GM21528 (cell line): ENCODE measurements at regions not wholly inside any gene's neighbourhood (a gene's known extent, or its start where the extent isn't known, plus 50 kb on each side); places are given as distances from the start of the nearest gene placed in this dataset.
A peak's percentile ranks its signal among the peaks of the same experiment; 100 is the strongest.
"Not testable (repeated sequence)": the region's sequence is repeated elsewhere in the genome, so short reads cannot be mapped to it uniquely, and the experiment has no call there.

Experiments
- ATAC-seq: cut with Tn5 transposase; IDR thresholded peaks from one replicate; pipeline ENCODE4 v1.9.1; 2021; ENCODE audit warnings: mild to moderate bottlenecking, moderate library complexity; ENCODE audit not compliant: unreplicated experiment, low FRiP score

DNA sequence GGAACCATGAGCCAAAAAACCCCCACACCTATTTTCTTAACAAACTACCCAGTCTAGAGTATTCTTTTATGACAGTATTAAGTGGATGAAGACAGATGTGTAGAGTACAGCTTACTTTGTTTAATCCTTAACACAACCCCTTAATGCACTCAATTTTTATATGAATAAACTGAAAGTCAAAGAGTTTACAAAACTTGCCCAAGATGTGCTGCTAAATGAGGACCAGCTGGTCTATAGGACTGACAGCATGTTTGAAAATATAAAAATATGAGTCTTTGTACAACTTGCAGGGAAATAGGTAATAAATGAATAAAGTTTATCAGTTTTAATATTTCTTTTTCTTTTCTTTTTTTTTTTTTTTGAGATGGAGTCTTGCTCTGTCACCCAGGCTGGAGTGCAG lies 102.3 kb downstream of the ZFY start:
- ATAC-seq = no peak

DNA sequence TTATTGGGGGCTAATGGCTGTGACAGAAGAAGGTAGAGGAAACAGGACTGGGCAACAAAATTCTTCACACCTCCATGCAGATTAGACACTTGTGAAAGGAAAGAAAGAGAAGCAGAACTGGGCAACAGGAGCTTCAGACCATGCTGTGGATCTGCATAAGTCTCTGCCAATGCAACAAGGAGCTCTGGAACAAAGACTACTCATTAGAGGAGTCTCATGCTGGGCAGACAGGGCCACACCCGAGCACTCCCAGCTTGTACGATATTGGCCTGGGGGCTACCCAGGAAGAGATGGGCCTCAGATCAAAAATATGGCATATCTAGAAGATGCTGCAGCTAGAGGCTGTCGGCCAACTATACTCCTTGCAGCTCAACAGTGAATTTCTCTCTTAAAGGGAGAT lies 105.2 kb downstream of the ZFY start:
- ATAC-seq = no peak

- no peak for ATAC-seq
Observed at GRCh38 chrY:3041985-3042384, 106.8 kb downstream of the ZFY start.

- no peak for ATAC-seq
Observed at GRCh38 chrY:3042901-3043300, 107.7 kb downstream of the ZFY start.

- no peak for ATAC-seq
Observed at GRCh38 chrY:3045048-3045447, 109.9 kb downstream of the ZFY start.

DNA sequence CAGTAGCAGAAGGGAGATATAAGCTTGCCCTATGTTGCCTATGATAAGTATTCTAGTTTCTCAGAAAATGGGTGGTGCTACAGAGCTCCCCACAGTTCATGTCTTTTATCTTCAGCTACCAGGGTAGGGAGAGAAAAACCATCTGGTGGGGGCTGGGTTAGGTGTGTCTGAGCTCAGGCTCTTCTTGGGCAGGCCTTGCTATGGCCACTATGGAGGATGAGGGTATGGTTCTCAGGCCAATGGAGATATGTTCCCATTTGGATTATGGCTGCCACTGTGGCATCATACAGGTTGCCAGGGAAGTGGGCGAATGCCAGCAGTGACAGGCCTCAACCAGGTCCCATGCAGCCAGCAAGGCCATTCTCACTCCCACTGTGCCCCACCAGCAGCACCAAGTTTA lies 120.3 kb downstream of the ZFY start:
- not testable (repeated sequence) for ATAC-seq

GRCh38 chrY:3058342-3058741 lies 123.2 kb downstream of the ZFY start:
- ATAC-seq = not testable (repeated sequence)

GRCh38 chrY:3060671-3061070 lies 125.5 kb downstream of the ZFY start:
- not testable (repeated sequence) for ATAC-seq

DNA sequence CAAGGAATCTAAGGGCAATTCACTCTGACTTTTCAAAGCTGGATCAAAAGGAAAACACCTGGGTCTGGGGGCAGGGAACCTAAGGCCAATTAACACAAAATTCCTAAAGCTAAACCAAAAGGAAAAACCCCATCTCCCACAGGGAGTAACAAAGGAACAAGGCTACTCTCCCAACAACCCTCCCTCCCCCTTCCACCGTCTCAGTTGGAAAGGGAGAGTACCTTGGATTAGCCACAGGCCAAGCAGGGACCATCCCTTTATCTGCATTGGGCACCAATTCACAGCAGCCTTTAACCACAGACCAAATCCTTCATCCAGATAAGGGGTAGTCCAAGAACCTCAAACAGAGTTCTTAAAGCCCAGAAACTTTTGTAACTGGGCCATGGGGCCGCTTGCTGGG lies 153.0 kb downstream of the ZFY start:
- ATAC-seq = not testable (repeated sequence)

DNA sequence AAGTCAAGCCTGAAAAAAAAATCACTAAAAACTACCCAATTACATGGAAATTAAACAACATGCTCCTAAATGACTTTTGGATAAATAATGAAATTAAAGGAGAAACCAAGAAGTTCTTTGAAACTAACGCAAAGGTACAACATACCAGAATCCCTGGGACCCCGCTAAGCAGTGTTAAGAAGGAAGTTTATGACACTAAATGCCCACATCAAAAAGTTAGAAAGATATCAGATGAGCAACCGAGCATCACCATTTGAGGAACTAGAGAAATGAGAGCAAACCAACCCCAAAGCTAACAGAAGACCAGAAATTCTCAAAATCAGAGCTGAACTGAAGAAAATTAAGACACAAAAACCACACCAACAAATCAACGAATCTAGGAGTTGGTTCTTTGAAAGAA lies 173.5 kb downstream of the ZFY start:
- ATAC-seq = not testable (repeated sequence)

DNA sequence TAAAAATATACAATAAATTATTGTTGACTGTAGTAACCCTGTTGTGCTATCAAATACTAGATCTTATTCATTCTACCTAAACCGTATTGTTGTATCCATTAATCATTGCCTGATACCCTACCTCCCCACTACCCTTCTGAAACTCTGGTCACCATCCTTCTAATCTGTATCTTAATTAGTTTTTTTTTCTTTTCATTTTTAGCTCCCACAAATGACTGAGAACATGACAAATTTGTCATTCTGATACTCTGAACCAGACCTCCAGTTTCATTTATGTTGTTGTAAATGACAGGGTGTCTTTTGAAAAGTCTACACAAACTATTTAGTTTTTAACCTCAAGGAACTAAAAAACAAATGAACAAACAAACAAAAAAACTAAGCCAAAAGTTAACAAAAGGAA lies 185.1 kb downstream of the ZFY start:
- ATAC-seq = peak; percentile 92

GRCh38 chrY:3120716-3121115 lies 185.5 kb downstream of the ZFY start:
- peak; percentile 73 for ATAC-seq

- ATAC-seq = not testable (repeated sequence)
Observed at GRCh38 chrY:3123482-3123881, 188.3 kb downstream of the ZFY start.

- not testable (repeated sequence) for ATAC-seq
Observed at GRCh38 chrY:3171074-3171473, 235.9 kb downstream of the ZFY start.

DNA sequence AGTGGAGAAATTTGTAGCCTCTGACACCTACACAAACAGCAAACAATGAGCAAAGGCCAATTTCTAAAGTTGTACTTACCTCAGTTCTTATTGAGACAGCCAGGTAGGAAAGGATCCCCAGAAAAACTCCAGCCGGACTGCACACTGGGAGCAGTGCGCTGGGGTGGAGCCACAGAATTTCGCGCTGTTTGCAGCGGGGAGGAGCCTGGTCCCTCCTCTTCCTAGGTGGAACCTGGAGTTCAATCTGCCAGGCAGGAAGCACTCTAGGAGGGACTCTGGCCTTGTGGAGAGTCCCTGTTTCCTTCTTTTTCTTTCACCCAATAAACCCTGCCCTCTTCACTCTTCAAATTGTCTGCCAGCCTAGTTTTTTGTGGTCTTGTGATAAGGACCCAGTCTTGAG lies 259.9 kb downstream of the ZFY start:
- not testable (repeated sequence) for ATAC-seq

GRCh38 chrY:3202287-3202686 lies 267.1 kb downstream of the ZFY start:
- ATAC-seq = not testable (repeated sequence)

GRCh38 chrY:3206733-3207132 lies 271.6 kb downstream of the ZFY start:
- not testable (repeated sequence) for ATAC-seq

DNA sequence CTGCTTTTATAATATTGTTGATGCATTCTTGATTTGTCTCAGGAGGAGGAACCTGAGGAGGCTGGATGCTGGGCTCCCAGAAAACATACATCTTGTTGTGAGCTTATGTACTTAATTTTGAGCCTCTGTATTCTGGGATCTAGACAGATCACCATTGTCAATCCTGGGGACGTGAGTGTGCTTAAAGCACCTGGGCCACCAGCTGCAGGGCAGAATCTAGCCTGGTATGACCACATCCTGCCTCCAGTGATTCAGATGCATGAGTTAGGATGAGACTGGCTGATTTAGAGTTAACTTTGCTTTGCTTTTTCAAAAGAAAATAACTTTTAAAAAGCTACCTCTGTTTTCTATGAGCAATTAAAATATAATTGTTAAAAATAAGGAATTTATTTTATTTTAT lies 278.0 kb downstream of the ZFY start:
- not testable (repeated sequence) for ATAC-seq

DNA sequence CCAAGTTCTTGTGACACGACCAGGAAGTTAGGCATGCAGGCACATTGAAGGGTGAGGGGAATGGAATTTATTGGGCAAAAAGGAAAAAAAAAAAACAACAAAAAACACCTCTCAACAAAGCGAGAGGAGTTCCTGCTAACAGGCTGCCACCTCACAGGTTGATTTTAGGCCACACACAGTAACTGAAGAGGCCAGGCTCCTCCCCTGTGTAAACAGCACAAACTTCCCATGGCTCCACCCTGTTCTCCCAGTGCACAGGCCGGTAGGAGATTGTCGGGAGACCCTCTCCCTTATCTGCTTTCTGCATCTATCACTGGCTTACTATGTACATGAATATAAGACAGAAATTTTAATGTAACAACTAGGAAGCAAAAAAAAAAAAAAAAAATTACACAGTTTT lies 283.0 kb downstream of the ZFY start:
- not testable (repeated sequence) for ATAC-seq

GRCh38 chrY:3218559-3218958 lies 283.4 kb downstream of the ZFY start:
- ATAC-seq = not testable (repeated sequence)

DNA sequence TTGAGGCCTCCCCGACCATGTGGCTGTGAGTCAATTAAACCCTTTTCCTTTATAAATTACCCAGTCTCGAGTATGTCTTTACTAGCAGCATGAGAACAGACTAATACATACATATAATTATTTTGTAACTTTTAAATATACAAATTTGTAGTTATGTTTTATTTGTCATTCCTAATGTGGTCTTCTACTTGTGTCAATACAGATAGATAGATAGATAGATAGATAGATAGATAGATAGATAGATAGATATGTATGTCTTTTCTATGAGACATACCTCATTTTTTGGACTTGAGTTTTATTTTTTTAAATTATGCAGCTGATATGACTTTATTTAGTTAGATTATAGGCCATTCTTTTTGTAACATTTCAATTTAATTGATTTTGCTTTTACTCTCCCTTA lies 316.0 kb upstream of the TGIF2LY start:
- not testable (repeated sequence) for ATAC-seq

- ATAC-seq = not testable (repeated sequence)
Observed at GRCh38 chrY:3288063-3288462, 290.8 kb upstream of the TGIF2LY start.

- ATAC-seq = not testable (repeated sequence)
Observed at GRCh38 chrY:3297235-3297634, 281.6 kb upstream of the TGIF2LY start.
